OCI-LY1 (cell line): ENCODE measurements at regions not wholly inside any gene's neighbourhood (a gene's known extent, or its start where the extent isn't known, plus 50 kb on each side); places are given as distances from the start of the nearest gene placed in this dataset.

Experiments
- H2AFZ ChIP-seq: fragments of 200-600 bp; sonication (generic), shearing (Covaris generic); 2 replicates; pipeline ENCODE4 v1.6.0; 2014; ENCODE audit warnings: antibody characterized with exemption, mild to moderate bottlenecking, low read length
- H3F3A ChIP-seq: fragments of 200-600 bp; sonication (generic), shearing (Covaris generic); 2 replicates; pipeline ENCODE4 v1.6.0; 2014; ENCODE audit warnings: mild to moderate bottlenecking, antibody characterized with exemption, low read length, moderate library complexity; ENCODE audit not compliant: insufficient read depth
- H3K27ac ChIP-seq: fragments of 200-600 bp; sonication (generic); 2 replicates; pipeline ENCODE4 v1.5.1; 2014; ENCODE audit warnings: low read length, mixed run types, mild to moderate bottlenecking, low read depth; ENCODE audit not compliant: poor library complexity, severe bottlenecking
- H3K27me3 ChIP-seq: fragments of 200-600 bp; sonication (generic); 2 replicates; pipeline ENCODE4 v1.6.0; 2014; ENCODE audit warnings: antibody characterized with exemption, mild to moderate bottlenecking, low read length, moderate library complexity; ENCODE audit not compliant: insufficient read depth
- H3K36me3 ChIP-seq: fragments of 200-600 bp; sonication (generic); 2 replicates; pipeline ENCODE4 v1.6.1; 2014; ENCODE audit warnings: mild to moderate bottlenecking, antibody characterized with exemption, low read length, moderate library complexity, mixed read lengths; ENCODE audit not compliant: insufficient read depth
- H3K4me1 ChIP-seq: fragments of 200-600 bp; sonication (generic); 2 replicates; pipeline ENCODE4 v1.5.1; 2014; ENCODE audit warnings: mild to moderate bottlenecking, low read length, moderate library complexity; ENCODE audit not compliant: insufficient read depth, severe bottlenecking
- H3K4me2 ChIP-seq: fragments of 200-600 bp; sonication (generic), shearing (Covaris generic); 2 replicates; pipeline ENCODE4 v1.6.1; 2014; ENCODE audit warnings: low read length
- H3K4me3 ChIP-seq: fragments of 200-600 bp; sonication (generic); 2 replicates; pipeline ENCODE4 v1.5.1; 2014; ENCODE audit warnings: low read length, low read depth, mild to moderate bottlenecking, mixed read lengths; ENCODE audit not compliant: poor library complexity, severe bottlenecking
- H3K79me2 ChIP-seq: fragments of 200-600 bp; shearing (Covaris generic); 2 replicates; pipeline ENCODE4 v1.6.1; 2016; ENCODE audit warnings: mixed run types, low read length, mixed read lengths; ENCODE audit not compliant: insufficient read depth
- H3K9ac ChIP-seq: fragments of 200-600 bp; sonication (generic), shearing (Covaris generic); 2 replicates; pipeline ENCODE4 v1.6.1; 2014; ENCODE audit warnings: mild to moderate bottlenecking, low read length, mixed read lengths
- H3K9me2 ChIP-seq: fragments of 200-600 bp; sonication (generic), shearing (Covaris generic); 2 replicates; pipeline ENCODE4 v1.6.1; 2014; ENCODE audit warnings: low read depth, mild to moderate bottlenecking, low read length, mixed read lengths
- H3K9me3 ChIP-seq: fragments of 200-600 bp; shearing (Covaris generic); 2 replicates; pipeline ENCODE4 v1.6.1; 2014; ENCODE audit warnings: low read length, mixed read lengths
- H4K20me1 ChIP-seq: fragments of 200-600 bp; sonication (generic), shearing (Covaris generic); 2 replicates; pipeline ENCODE4 v1.6.0; 2016; ENCODE audit warnings: mild to moderate bottlenecking, low read length; ENCODE audit not compliant: insufficient read depth
- CTCF ChIP-seq: fragments of 200-600 bp; sonication (generic), shearing (Covaris generic); IDR thresholded peaks from 2 replicates; pipeline ENCODE4 v1.5.1; 2017; ENCODE audit warnings: mild to moderate bottlenecking, antibody characterized with exemption, low read length, moderate library complexity, mixed read lengths
- EZH2 ChIP-seq: fragments of 200-600 bp; sonication (generic), shearing (Covaris generic); IDR thresholded peaks from 2 replicates; pipeline ENCODE4 v1.8.0; 2017; ENCODE audit warnings: borderline replicate concordance, mixed run types, mild to moderate bottlenecking, antibody characterized with exemption, low read length, moderate library complexity, mixed read lengths

GRCh38 chr4:138414202-138414601 is 172.1 kb upstream of the SLC7A11 start:
- Histone ChIP-seq H3K36me3 (no peaks in the 10 kb centered on the region), H4K20me1 (no peaks in the 10 kb centered on the region), H2AFZ (no peak overlapping the region), H3K9ac (no peak overlapping the region), H3K27me3 (no peaks in the 10 kb centered on the region), H3K4me3 (no peak overlapping the region), H3K27ac (no peak overlapping the region), H3K9me2 (no peaks in the 10 kb centered on the region), H3K4me2 (no peak overlapping the region), H3K9me3 (no peaks in the 10 kb centered on the region), H3F3A (no peaks in the 10 kb centered on the region), H3K79me2 (no peaks in the 10 kb centered on the region), H3K4me1 (no peaks in the 10 kb centered on the region)
- TF ChIP-seq EZH2 (no peak), CTCF (no peak)

- Histone ChIP-seq H3K9ac (no peak overlapping the region), H3K4me3 (no peak overlapping the region), H3K4me2 (no peak overlapping the region), H2AFZ (no peak overlapping the region), H3K9me3 (no peaks in the 10 kb centered on the region), H3K36me3 (no peaks in the 10 kb centered on the region), H4K20me1 (no peaks in the 10 kb centered on the region), H3K27ac (no peak overlapping the region), H3K79me2 (no peaks in the 10 kb centered on the region), H3K27me3 (no peaks in the 10 kb centered on the region), H3K4me1 (no peaks in the 10 kb centered on the region), H3F3A (no peaks in the 10 kb centered on the region), H3K9me2 (no peaks in the 10 kb centered on the region)
- TF ChIP-seq EZH2 (no peak), CTCF (no peak)
Observed at GRCh38 chr4:138413273-138413672, 171.1 kb upstream of the SLC7A11 start.

DNA sequence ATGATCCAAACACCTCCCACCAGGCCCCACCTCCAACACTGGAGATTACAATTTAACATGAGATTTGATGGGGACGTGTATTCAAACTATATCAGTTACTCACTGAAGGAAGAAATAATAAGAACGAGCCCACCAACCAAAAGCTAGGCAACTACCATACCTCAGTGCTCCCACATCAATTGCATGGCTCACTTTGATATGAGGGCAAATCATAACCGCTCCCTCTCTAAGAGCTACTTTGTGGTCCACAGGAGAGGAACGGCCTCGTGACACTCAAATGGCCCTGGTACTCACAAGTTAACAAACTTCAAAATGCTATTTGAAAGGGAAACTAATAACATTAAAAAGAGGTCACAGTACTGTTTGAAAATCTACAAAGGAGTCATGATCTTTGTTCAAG is 170.7 kb upstream of the SLC7A11 start:
- Histone ChIP-seq H3K27me3 (no peaks in the 10 kb centered on the region), H3K9me2 (no peaks in the 10 kb centered on the region), H3K9ac (no peak overlapping the region), H3K27ac (no peak overlapping the region), H3F3A (no peaks in the 10 kb centered on the region), H4K20me1 (no peaks in the 10 kb centered on the region), H3K36me3 (no peaks in the 10 kb centered on the region), H3K4me2 (no peak overlapping the region), H3K4me1 (no peaks in the 10 kb centered on the region), H3K4me3 (no peak overlapping the region), H2AFZ (no peak overlapping the region), H3K79me2 (no peaks in the 10 kb centered on the region), H3K9me3 (no peaks in the 10 kb centered on the region)
- no peak for TF ChIP-seq CTCF
- TF ChIP-seq EZH2: no peak
